ENCODE measurements at regions not wholly inside any gene's neighbourhood (a gene's known extent, or its start where the extent isn't known, plus 50 kb on each side); places are given as distances from the start of the nearest gene placed in this dataset.

- intact Hi-C loops (cut with micrococcal nuclease), result no loop called here
- 100% methylated on average over 1 of the region's 3 CpGs for WGBS (ENCODE audit: insufficient coverage)
- Mint-ChIP-seq H3K36me3 (no peaks in the 10 kb centered on the region), H3K27ac (no peak overlapping the region), H3K4me1 (peaks cover 10% of the 10 kb centered on the region), H3K9me3 (peaks cover 0 to 5% (median 0%) of the 10 kb centered on the region in 7 donors), H3K4me3 (no peak overlapping the region), H3K27me3 (ENCODE audit: low read depth in 3 of 3) (peaks cover 37 to 39% (median 38%) of the 10 kb centered on the region in 3 donors)
- H3K36me3 ChIP-seq (replicated peaks in 1 of 2; ENCODE audit: control insufficient read depth in 1 of 2, insufficient read depth in 2 of 2, low read length in 2 of 2), result no peaks in the 10 kb centered on the region
- H3K4me1 ChIP-seq (ENCODE audit: control insufficient read depth in 1 of 2, insufficient read depth in 2 of 2, low read length in 2 of 2), result peaks cover 4 to 5% of the 10 kb centered on the region in 2 donors
- no peaks in the 10 kb centered on the region for H3K79me2 ChIP-seq (ENCODE audit: insufficient read depth, low read length)
- TF ChIP-seq CTCF (IDR thresholded peaks at IDR 0.05), result no peak
- H4K20me1 ChIP-seq (ENCODE audit: insufficient read depth, low read length), result no peaks in the 10 kb centered on the region
- H2AFZ ChIP-seq (ENCODE audit: insufficient read depth, low read depth, low read length, poor library complexity, severe bottlenecking), result peak overlapping the region; percentile 19
- no peak overlapping the region for H3K9ac ChIP-seq (ENCODE audit: insufficient read depth, low read length, poor library complexity, severe bottlenecking)
- H3K9me3 ChIP-seq (replicated peaks in 1 of 2; ENCODE audit: control insufficient read depth in 1 of 2, insufficient read depth in 1 of 2, low read length in 2 of 2), result peaks cover 0 to 5% of the 10 kb centered on the region in 2 donors
- H3K4me2 ChIP-seq (replicated peaks; ENCODE audit: extremely low read depth, low read length, poor library complexity, severe bottlenecking), result no peak overlapping the region
- H3K4me3 ChIP-seq (replicated peaks in 1 of 3; ENCODE audit: low read depth in 2 of 3, low read length in 3 of 3), result no peak overlapping the region
- H3K27me3 ChIP-seq (ENCODE audit: control insufficient read depth in 2 of 2, insufficient read depth in 2 of 2, low read length in 2 of 2), result peaks cover 22 to 25% of the 10 kb centered on the region in 2 donors
- DNase-seq, result no peak
- no peak overlapping the region for H3K27ac ChIP-seq (ENCODE audit: low read depth in 1 of 2, low read length in 2 of 2)
These were observed 106.7 kb upstream of the SOD1 start for GRCh38 chr21:31552826-31553225.

GRCh38 chr21:31550070-31550469, 109.4 kb upstream of the SOD1 start:
- DNase-seq, result no peak
- TF ChIP-seq CTCF (IDR thresholded peaks at IDR 0.05), result no peak
- H3K27ac Mint-ChIP-seq, result no peak overlapping the region
- H3K9me3 Mint-ChIP-seq, result no peaks in the 10 kb centered on the region
- Histone ChIP-seq H4K20me1 (ENCODE audit: insufficient read depth, low read length) (no peaks in the 10 kb centered on the region), H3K9ac (ENCODE audit: insufficient read depth, low read length, poor library complexity, severe bottlenecking) (no peak overlapping the region), H3K4me3 (replicated peaks in 1 of 3; ENCODE audit: low read depth in 2 of 3, low read length in 3 of 3) (no peak overlapping the region), H3K4me1 (ENCODE audit: control insufficient read depth in 1 of 2, insufficient read depth in 2 of 2, low read length in 2 of 2) (no peaks in the 10 kb centered on the region), H3K27ac (ENCODE audit: low read depth in 1 of 2, low read length in 2 of 2) (no peak overlapping the region), H3K36me3 (replicated peaks in 1 of 2; ENCODE audit: control insufficient read depth in 1 of 2, insufficient read depth in 2 of 2, low read length in 2 of 2) (no peaks in the 10 kb centered on the region), H2AFZ (ENCODE audit: insufficient read depth, low read depth, low read length, poor library complexity, severe bottlenecking) (no peak overlapping the region), H3K4me2 (replicated peaks; ENCODE audit: extremely low read depth, low read length, poor library complexity, severe bottlenecking) (no peak overlapping the region), H3K27me3 (ENCODE audit: control insufficient read depth in 2 of 2, insufficient read depth in 2 of 2, low read length in 2 of 2) (no peaks in the 10 kb centered on the region), H3K79me2 (ENCODE audit: insufficient read depth, low read length) (no peaks in the 10 kb centered on the region), H3K9me3 (replicated peaks in 1 of 2; ENCODE audit: control insufficient read depth in 1 of 2, insufficient read depth in 1 of 2, low read length in 2 of 2) (no peaks in the 10 kb centered on the region)
- no CpG with 5 or more reads among the region's 7 CpGs for WGBS (ENCODE audit: insufficient coverage)
- peaks cover 12 to 14% (median 13%) of the 10 kb centered on the region in 3 donors for H3K27me3 Mint-ChIP-seq (ENCODE audit: low read depth in 3 of 3)
- intact Hi-C loops (cut with micrococcal nuclease), result no loop called here
- H3K36me3 Mint-ChIP-seq, result no peaks in the 10 kb centered on the region
- no peak overlapping the region for H3K4me3 Mint-ChIP-seq
- peaks cover 6% of the 10 kb centered on the region for H3K4me1 Mint-ChIP-seq

All from CD14-positive monocyte (primary cell).